Stomach (tissue), 4 donors: ENCODE measurements at regions not wholly inside any gene's neighbourhood (a gene's known extent, or its start where the extent isn't known, plus 50 kb on each side); places are given as distances from the start of the nearest gene placed in this dataset.

Experiments
- CTCF ChIP-seq, 7 experiments: fragments of 450-650 bp in 4 of 7; fragments of 200-600 bp in 3 of 7; sonication (generic) in 3 of 7; IDR thresholded peaks; one replicate each; pipeline ENCODE4 v1.5.1; 2016 to 2019; ENCODE audit warnings: antibody characterized with exemption in 7 of 7, control low read depth in 2 of 7, mild to moderate bottlenecking in 1 of 7
- EP300 ChIP-seq: sonication (generic); formaldehyde crosslinking; IDR thresholded peaks from one replicate; pipeline ENCODE4 v1.6.1; 2017; ENCODE audit warnings: antibody characterized with exemption
- POLR2A ChIP-seq, 4 donors: fragments of 450-650 bp; IDR thresholded peaks; one replicate each; pipeline ENCODE4 v1.6.1; 2016; ENCODE audit warnings: antibody characterized with exemption in 4 of 4, control low read depth in 2 of 4, mild to moderate bottlenecking in 1 of 4, moderate library complexity in 1 of 4
- POLR2AphosphoS5 ChIP-seq, 3 donors: sonication (generic); formaldehyde crosslinking; IDR thresholded peaks; one replicate each; pipeline ENCODE4 v1.6.1; 2016; ENCODE audit warnings: antibody characterized with exemption in 3 of 3

- TF ChIP-seq CTCF (IDR thresholded peaks at IDR 0.05) (no peak), POLR2A (IDR thresholded peaks at IDR 0.05) (no peak), POLR2AphosphoS5 (IDR thresholded peaks at IDR 0.05) (no peak), EP300 (no peak)
Observed at GRCh38 chr12:42933461-42934081, 344.0 kb upstream of the PRICKLE1 start.
